Retinal pigment epithelial cell (primary cell): ENCODE measurements at regions not wholly inside any gene's neighbourhood (a gene's known extent, or its start where the extent isn't known, plus 50 kb on each side); places are given as distances from the start of the nearest gene placed in this dataset.

ENCODE experiments used
- DNase-seq: peaks from one replicate; pipeline ENCODE4 v3.0.0-alpha.2; 2010; ENCODE audit warnings: low read depth
- H3K4me3 ChIP-seq: 2 replicates; pipeline ENCODE4 v1.5.1; 2011; ENCODE audit warnings: mild to moderate bottlenecking, low read length, control low read depth, moderate library complexity
- TF ChIP-seq, protein P1 (sequence below): conservative IDR thresholded peaks from 2 replicates; pipeline ENCODE4 v1.5.1; 2011; ENCODE audit warnings: low read depth, low read length, control low read depth, inconsistent platforms

DNA sequence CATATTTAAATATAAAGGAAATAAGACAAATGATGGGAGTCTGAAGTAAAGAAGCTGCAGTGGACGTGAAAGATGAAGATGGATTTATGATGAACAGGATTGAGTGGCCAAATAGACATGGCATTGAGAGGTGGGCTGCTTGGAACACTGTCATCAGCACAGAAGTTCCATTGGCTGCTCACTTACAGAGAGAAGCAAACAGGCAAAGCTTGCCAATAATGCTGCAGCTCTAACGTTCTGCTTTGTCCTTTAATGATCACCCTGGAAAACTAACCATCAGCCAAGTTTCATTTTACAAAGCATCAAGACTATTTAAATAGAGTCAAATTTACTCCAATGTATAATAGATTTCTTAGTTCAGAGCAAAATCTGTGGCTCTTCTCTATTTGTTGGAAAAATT is 721.4 kb downstream of the TMTC2 start:
- TF ChIP-seq, protein P1, sequence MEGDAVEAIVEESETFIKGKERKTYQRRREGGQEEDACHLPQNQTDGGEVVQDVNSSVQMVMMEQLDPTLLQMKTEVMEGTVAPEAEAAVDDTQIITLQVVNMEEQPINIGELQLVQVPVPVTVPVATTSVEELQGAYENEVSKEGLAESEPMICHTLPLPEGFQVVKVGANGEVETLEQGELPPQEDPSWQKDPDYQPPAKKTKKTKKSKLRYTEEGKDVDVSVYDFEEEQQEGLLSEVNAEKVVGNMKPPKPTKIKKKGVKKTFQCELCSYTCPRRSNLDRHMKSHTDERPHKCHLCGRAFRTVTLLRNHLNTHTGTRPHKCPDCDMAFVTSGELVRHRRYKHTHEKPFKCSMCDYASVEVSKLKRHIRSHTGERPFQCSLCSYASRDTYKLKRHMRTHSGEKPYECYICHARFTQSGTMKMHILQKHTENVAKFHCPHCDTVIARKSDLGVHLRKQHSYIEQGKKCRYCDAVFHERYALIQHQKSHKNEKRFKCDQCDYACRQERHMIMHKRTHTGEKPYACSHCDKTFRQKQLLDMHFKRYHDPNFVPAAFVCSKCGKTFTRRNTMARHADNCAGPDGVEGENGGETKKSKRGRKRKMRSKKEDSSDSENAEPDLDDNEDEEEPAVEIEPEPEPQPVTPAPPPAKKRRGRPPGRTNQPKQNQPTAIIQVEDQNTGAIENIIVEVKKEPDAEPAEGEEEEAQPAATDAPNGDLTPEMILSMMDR: no peak
- no peak overlapping the region for H3K4me3 ChIP-seq
- DNase-seq: no peak

GRCh38 chr12:83404521-83404920 is 717.8 kb downstream of the TMTC2 start:
- TF ChIP-seq, protein P1: no peak

DNA sequence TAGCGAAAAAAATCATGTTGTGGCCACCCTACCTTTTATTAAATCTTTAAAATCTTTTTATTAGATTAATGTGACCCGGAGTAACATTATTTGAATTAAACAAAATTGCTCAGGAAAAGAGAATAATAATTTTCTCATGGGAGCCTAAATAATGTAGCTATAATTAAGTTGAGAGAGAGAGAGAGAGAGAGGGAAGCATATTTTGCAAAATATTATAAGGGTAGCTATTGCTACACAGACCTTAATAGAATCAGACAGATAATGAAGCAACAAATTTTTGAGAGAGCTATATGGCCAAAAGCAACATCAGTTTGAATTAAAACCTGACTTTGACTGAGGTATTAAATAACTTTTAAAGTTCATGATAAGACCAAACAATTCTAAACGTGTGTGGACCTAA is 703.5 kb downstream of the TMTC2 start:
- DNase-seq: no peak
- no peak overlapping the region for H3K4me3 ChIP-seq
- TF ChIP-seq, protein P1: no peak

More at GRCh38 chr12:83404521-83404920, 717.8 kb downstream of the TMTC2 start:
- H3K4me3 ChIP-seq: no peak overlapping the region
- DNase-seq: no peak

DNA sequence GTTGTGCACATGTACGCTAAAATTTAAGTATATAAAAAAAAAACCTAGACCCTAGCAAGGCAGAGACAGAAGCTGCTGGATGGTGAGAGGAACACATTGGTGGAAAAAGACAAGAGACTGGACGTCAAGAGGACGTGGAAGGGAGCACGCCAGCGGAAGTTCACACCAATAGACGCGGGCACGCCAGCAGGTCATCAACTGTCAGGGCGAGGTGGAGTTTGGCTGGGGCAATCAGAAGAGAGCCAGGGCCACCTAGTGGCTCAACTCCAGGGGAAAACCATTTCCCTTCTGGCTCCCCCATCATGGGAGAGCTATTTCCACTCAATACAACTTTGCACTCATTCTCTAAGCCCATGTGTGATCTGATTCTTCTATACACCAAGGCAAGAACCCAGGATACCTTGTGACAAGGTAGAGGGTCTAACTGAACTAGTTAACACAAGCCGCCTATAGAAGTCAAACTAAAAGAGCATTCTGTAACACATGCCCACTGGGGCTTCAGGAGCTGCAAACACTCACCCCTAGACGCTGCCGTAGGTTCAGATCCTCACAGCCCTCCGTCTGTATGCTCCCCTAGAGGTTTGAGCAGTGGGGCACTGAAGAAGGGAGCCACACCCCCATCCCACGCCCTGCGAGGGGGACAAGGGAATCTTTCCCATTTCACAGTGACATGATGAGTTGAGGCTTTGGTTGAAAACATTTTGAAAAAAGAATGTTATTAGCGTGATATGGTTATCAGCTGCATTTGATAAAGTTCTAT is 702.7 kb downstream of the TMTC2 start:
- H3K4me3 ChIP-seq: no peak overlapping the region
- TF ChIP-seq, protein P1: peak; percentile 24
- no peak for DNase-seq

DNA sequence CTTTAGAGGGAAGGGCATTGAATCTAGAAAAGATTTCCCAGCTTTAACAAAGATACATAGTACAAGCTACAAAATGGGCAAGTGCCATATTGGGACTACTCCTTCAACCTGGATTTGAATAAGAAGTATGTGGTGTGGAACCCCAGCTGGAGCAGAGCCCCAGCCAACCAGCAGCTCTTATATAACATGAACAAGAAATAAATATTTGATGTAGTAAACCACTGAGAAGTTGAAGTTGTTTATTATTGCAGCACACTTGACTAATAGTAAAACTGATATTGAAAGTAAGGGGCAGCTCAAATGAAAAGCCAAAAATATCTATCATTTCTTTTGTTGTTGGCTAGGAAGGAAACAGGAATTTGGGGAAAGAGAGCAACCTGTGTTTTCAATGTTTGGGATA is 701.8 kb downstream of the TMTC2 start:
- TF ChIP-seq, protein P1: no peak
- no peak overlapping the region for H3K4me3 ChIP-seq
- no peak for DNase-seq

GRCh38 chr12:83386527-83387264 is 700.0 kb downstream of the TMTC2 start:
- DNase-seq: peak; percentile 11
- TF ChIP-seq, protein P1: no peak
- H3K4me3 ChIP-seq: no peak overlapping the region
